NCI-H1417 treated with DMSO at 0.1 percent for 48 hours (cell line): ENCODE measurements at regions not wholly inside any gene's neighbourhood (a gene's known extent, or its start where the extent isn't known, plus 50 kb on each side); places are given as distances from the start of the nearest gene placed in this dataset.
A peak's percentile ranks its signal among the peaks of the same experiment; 100 is the strongest.

ENCODE experiments used
- DNase-seq: peaks from one replicate; lab custom pipeline; 2025; lab: John Stamatoyannopoulos, UW

DNA sequence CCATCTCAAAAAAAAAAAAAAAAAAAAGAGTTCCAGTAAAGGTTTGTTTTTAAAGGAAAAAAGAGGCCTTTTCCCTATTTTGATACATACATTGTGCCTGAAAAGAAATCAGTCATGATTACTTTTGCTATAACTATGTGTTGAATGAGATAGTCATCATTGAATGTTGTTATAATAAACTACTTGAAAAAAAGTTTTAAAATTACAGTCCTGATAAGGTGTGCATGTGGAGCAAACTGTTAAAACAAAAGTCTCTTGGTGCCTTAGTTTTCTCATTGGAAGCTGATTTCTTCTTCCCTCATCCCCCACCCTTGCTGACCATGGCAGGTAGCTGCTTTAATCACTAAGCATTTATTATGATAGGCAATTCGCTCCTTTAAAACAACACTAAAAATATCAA lies 172.3 kb upstream of the TBCA start:
- DNase-seq = no peak

DNA sequence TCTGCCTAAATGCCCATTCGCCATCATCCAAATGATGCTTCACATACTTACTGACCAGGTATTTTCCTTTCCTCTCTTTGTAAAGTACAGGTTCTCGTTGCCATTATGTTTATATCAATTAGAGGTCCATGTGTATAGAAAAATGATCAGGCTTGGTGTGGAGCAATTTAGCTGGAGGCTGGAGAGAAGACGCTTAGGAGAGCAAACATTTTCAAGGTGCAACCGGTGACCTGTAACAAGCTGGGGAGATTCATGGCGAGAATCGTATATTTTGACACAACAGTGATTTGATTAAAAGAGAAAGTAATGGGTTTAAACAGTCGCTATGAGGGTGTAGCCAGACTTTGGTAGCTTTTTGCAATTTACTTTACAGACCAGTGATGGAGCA lies 170.9 kb upstream of the TBCA start:
- no peak for DNase-seq

DNA sequence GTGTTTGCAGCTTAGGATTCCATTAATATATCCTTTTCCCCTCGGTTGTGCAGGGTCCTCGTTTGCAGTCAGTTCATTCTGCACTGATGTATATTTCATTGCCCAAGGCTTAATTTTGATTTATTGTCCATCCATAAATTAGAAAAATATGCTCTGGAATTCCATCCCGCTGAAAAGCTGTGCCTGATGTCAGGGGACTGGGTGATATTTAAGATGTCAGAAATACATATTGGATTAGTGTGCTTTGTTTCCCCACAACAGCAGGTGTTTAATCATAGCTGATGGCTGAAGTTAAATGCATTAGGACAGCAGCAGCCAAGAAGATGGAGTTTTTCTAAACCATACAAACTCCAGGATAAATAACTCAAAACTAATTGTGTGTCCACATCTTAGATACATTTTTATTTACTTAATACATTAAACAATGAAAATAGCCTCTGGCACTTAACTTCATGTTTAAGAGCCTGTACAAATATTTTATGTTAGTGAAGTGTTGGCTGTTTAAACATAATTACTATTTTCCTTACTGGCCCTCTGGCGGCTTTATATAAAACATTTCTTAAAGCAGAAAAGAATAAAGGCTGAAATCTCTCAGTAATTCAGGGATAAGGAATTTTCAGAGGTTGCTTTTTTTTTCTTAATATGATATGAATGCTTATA lies 170.4 kb upstream of the TBCA start:
- DNase-seq = peak; percentile 31

DNA sequence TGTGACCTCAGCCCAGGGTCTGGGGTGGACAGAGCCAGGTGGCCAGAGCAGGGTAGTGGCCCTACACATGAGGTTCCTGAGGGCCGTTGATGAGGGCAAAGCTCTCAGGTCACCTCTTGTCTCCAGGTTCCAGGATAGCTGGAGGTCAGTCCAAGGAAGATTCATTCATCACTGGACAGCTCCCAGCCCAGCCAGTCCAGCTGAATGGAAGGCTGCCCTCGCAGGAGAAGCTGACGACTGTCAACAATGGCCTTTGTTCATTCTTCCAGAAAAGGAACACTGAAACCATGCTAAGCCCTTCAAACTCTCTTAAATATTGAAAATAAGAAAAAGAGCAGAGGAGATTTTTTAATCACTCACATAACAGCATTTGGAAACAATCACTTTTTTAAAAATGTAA lies 169.7 kb upstream of the TBCA start:
- no peak for DNase-seq

DNA sequence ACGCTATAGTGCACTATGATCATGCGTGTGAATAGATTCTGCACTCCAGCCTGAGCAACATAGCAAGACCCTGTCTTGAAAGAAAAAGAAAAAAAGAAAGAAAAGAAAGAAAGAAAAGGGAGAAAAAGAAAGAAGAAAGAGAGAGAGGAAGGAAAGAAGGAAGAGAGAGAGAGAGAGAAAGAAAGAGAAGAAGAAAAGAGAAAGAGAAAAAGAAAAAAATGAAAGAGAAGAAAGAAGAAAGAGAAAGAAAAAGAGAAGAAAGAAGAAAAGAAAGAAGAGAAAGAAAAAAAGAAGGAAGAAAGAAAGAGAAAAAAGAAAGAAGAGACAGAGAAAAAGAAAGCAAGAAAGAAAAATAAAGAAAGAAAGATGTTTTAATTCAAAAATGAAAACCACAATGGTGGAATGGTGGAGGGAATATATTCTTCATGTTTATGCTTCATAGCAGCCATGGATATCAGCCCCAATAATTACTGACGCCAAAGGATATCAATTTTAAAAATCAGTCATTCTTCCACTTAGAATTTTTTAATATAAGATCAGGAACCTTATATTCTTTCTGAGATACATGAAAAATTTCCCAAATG lies 168.7 kb upstream of the TBCA start:
- no peak for DNase-seq

DNA sequence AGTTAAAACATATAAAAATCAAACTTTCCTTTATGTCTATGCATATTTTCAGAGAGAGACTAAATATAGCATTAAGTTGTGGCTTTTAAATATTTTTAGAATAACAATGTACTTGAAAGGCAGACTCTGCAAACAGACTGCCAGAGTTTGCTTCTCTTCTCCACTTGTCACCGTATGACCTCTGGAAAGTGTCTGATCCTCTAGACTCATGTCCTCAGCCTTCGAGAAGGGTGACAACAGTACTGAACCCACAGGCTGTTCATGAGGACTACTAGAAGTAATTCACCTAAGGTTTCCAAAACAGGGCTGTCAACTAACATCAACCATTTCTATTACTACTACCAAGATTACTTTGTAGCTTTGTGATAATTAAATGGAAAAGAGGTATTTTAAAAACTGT lies 167.7 kb upstream of the TBCA start:
- DNase-seq = no peak

DNA sequence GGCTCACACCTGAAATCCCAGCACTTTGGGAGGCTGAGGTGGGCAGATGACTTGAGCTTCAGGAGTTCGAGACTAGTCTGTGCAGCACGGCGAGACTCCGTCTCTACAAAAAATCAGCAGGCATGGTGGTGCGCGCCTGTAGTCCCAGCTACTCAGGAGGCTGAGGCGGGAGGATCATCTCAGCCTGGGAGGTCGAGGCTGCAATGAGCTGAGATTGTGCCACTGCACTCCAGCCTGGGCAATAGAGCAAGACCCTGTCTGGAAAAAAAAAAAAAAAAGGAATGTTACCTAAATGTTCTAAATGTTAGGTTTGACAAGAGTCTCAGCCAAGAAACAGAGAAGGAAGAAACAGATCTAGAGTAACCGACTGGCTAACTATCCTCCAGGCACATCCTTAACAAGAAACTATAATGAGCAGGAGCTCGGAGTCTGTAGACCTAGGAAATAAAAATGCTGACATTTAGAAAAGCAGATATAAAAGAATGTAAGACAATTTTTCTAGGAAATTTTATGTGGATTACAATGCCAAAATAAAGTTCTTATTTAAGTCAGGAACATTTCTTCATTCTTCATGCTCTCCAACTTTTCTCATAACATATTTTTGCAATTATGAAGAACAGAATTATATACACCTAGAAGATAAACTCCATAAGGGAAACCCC lies 166.6 kb upstream of the TBCA start:
- no peak for DNase-seq

DNA sequence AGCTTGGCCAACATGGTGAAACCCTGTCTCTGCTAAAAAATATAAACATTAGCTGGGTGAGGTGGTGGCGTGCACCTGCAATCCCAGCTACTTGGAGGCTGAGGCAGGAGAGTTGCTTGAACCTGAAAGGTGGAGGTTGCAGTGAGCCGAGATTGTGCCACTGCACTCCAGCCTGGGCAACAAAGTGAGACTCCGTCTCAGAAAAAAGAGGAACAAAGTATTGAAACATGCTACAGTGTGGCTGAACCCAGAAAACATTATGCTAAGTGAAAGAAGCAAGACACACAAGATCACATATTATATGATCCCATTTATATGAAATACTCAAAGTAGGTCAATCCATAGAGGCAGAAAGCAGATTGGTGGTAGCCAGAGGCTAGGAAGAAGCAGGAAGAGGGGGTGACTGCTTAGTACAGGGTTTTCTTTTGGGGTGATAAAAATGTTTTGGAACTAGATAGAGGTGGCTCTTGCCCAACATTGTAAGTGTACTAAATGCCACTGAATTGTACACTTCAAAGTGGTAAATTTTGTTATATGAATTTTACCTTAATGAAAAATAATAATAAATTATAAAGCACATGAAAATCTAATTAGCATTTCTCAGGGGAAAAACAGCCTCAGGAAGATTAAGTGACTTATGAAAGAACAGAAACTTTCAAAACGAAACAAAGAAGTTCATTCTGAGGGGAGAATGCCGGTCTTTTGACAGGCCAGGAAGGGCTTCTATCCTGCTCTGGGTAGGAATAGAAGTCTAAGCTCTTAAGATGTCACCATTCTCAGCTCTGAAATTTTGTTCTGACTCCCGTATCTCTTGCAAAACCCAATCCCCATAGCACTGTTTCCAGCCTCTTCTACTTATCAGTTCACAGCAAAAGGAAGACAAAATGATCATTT lies 161.1 kb upstream of the TBCA start:
- DNase-seq = no peak

DNA sequence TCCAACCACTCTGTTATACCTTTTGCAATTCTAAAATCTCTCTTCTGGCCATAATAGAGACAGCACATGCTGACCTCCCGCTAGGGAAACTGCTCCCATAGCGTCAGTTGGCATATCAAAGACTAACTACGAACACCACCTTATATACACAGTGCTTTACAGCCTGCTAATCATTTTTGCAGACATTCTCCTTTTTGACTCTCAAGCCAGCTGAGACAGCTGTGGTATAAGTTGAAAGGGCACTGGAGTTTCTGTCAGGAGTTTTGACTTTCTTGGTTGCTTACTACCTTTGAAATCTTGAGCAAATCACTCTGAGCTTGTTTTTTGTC lies 160.2 kb upstream of the TBCA start:
- no peak for DNase-seq

DNA sequence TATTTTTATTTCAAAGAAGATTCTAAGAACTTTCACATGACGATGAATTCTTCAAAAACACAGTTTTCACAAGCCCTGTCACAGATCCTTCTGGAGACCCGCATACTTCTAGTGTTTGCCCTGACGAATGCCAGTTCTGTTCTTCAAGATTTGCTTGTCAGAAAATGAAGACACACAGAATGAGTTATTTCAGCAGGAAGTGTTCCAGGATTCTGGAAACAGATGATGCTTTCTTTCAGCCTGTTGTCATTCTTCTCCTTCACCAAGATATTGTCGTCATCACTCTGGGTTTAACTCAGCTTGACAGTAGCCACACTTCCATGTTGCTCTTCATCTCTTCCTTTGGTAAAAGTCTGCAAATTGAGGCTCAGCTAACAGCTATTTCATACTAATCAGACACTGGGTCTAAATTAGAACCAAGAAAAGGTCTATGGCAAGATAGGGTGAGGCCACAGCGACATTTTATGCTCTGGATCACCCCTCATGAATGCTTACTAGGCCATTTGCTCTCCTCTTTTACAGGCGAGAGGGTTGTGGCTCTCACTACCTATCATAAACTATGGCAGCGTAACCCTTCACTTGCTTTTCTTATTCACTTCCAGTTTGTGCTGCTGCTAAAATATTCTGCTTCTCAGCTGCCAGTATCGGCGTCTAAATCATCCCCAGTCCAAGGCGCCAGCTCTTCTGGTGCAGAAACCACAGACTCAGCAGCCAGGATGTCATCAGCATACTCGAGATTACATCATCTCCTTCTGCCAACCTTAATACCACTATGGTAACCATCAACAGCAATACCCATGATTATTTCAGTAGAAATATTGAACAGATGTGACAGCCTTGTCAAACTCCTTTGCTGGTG lies 159.6 kb upstream of the TBCA start:
- DNase-seq = no peak

DNA sequence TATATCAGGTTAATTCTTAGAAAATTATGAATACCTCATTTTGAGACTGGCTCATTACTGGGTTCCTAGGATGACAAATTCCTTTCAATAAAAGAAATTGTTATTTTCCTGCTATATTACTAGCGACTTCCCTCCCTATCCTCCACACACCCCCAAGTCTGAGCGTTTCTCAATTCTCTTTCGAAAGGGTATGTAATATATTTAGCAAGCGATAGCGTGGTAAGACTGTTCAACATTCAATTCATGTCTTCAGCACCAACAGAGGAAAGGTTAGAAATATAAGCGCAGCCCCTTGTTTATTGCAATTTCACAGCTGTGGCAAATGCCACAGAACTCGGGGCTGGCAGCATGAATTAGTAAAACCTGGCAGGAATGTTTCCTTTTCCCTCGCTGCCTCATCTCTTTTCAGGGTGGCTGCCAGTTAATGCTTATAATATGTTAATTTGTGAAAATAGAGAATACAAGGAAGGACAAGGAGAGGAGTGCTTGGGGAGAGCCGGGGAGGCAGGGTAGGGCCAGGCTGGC lies 152.7 kb upstream of the TBCA start:
- no peak for DNase-seq

DNA sequence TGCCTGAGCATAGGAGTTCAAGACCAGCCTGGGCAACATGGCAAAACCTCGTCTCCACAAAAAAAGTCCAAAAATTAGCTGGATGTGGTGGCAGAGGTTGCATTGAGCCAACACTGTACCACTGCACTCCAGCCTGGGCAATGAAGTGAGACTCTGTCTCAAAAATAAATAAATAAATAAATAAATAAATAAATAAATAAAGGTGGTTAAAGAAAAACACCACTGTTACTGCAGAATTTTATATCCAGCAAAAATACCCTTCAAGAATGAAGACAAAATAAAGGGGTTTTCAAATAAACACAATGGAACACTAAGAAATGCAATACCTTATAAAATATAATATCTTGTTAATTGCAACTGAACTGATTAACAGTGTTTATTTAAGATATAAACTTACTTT lies 150.2 kb upstream of the TBCA start:
- DNase-seq = no peak

DNA sequence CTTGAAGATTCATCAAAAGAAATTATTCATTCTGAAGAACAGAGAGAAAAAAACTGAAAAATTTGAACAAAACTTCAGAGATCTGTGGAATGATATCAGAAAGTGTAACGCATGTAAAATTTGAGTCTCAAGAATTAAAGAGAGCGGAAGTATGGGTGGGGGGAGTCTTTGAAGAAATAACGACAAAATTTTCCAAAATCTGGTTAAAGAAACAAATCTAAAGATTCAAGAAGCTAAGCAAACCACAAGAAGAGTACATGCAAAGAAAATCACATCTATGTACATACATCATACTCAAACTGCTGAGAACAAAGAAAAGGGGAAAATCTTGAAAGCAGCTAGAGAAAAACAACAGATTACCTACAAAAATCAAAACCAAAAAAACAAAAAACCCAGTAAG lies 149.4 kb upstream of the TBCA start:
- DNase-seq = no peak

DNA sequence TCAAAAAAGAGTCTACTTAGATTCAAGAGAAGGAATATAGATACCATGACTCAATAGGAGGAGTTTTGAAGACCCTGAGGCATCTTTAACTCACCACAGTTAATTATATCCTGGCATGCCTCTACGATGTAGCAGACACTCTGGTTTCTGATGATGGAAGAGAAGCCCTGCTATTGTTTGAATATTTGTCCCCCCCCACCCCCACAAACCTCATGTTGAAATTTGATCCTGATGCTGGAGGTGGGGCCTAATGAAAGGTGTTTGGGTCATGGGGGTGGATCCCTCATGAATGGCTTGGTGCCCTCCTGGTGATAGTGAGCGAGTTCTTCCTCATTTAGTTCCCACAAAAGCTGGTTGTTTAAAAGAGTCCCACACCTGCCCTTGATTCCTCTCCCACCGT lies 147.9 kb upstream of the TBCA start:
- no peak for DNase-seq

DNA sequence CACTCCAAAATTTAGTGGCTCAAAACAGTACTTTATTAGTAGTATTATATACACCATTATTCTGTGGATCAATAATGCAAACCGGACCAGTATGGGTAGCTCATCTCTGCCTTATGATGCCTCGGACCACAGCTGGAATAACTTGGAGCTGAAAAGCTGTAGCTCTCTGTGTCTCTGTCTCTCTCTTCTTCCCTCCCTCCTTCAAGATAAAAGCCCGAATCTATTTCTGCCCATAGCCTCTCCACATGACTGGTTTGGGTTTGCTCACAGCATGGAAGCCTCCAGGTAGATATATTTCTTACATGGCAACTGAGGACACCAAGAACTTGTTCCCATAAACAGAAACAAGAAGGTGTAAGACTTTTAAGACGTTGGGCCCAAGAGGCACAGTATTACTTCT lies 147.5 kb upstream of the TBCA start:
- no peak for DNase-seq

DNA sequence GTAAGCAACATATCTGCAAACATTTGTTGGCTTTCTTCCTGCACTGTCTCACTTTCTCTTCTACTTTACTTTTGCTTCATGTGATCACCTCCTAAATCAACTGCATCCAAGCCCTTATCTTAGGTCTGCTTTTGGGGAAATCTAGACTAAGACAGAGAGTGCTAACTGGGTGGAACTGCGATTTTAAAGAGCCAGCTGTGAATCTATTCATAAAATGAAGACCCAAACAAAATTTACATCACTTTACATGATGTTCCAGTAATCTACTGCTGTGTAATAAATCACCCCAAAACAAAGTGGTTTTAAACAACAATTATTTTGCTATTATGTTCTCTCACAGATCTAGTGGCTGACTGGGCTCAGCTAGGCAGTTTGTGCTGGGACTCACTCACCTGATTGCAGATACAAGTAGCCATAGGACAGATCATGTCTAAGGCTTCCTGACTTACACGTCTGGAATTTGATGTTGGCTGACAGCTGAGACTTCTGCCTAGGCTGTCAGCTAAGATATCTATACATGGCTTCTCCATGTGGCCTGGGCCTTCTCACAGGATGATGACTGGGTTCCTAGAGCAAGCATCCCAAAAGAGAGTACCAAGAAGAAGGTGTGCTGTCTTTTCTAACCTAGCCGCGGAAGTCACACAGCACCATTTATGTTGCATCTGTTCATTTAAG lies 145.1 kb upstream of the TBCA start:
- DNase-seq = no peak

DNA sequence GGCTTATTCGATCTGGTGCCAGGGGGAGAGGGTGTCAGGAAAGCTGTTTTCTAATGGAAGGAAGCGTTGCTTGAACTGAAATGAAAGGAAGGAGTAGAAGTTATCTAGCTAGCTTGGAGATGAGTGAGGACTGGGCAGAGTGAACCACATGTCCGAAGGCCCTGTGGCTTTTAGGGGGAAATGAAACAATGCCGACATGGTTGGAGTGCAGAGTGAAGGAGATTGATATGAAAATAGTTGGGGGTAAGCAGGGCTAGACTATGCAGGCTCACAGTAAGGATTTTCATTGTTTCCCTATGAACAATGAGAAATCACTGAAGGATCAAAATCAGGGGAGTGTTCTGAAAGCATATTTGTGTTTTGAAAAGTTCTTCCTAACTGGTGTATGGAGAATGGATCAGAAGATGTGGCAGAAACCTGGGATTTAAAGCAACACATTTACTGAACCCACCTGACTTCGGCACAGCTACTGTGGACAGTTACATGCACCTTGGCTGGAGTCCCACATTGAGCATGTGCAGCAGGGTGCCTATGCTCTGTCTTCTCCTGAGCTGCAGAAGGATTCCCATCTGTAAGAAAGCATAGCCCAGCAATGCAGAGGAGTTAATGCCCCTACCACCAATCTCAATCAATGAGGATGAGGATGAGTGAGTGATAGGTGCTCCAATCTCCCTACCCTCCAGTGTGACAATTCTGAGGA lies 144.4 kb upstream of the TBCA start:
- no peak for DNase-seq

DNA sequence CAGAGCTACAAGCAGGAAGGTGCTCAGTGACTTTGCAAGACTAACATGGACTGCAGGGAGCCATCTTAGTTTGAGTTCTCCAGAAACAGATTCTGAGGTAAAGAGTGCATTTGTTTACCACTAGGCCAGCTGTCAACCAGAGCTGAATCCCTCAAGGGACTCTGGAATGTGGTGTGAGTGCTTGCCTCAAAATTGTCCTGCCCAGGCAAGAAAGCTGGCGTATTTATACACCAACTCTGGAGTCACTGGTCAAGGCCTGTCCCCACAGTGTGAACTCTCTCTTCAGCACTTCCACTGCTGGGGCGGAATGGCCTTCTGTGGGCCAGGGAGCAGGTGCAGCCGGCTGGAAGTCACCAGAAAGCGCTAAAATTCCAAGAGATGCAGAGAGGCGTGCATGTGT lies 139.2 kb upstream of the TBCA start:
- no peak for DNase-seq

DNA sequence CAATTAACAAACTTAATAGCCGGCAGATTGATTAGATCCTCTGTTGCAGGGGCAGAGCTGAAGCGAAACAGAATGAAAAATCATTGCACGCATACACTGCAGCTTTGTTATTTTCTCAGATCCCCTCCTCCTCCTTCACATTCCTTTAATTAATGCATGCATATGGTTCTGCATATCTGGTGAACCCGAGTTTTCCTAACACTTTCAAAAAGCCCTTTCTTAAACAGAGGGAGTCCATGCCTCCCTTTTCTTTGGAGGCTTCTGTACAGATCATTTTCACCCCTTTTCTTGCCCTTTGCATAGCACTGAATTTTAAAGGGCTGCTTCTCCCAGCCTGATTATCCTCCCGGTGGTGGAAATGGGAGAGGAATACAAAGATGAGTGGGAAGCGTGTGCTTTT lies 136.6 kb upstream of the TBCA start:
- DNase-seq = no peak

DNA sequence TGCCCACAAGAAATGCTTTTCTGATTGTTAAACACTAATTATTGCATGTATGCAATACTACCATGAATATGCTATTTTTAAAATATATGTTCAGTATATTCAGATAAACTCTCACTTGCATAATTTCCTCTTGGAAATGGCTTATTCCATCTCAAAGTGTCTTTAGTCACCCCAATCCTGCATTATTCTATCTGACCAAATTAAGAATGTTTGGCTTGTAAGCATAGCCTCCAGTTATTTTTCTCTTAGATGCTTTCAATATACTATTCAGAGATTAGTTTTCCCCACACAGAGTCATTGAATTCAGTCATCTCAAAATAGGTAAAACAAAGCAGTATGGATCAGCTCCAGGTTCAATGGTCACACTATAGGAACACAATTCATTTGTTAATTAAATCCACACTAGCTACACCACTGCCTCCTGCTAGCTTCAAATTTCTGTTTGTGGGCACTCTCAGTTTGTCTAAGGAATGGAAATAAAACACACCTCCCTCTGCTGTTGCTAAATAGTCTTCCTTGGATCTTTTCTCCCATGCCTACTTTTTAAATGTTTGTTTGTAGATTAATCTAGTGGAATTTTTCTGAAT lies 134.6 kb upstream of the TBCA start:
- no peak for DNase-seq
